SK-N-SH (cell line): ENCODE measurements at regions not wholly inside any gene's neighbourhood (a gene's known extent, or its start where the extent isn't known, plus 50 kb on each side); places are given as distances from the start of the nearest gene placed in this dataset.

Experiments
- CTCF ChIA-PET: fragments of 300-600, 350-600 bp; formaldehyde crosslinking; extraction: SDS; loops from one replicate; lab custom pipeline; 2021; lab: Yijun Ruan, JAX
- POLR2A ChIA-PET: fragments of 350-600 bp; sonication (Branson Sonifier 250); formaldehyde crosslinking; extraction: SDS; loops from one replicate; lab custom pipeline; 2020; ENCODE audit warnings: antibody characterized with exemption, inconsistent platforms; lab: Yijun Ruan, JAX
- DNase-seq: peaks from one replicate; pipeline ENCODE4 v3.0.0; 2012
- H2AFZ ChIP-seq: fragments of 200-600 bp; sonication (generic); 2 replicates; pipeline ENCODE4 v1.8.1; 2016; ENCODE audit warnings: antibody characterized with exemption, mild to moderate bottlenecking, low read depth
- H3F3A ChIP-seq: fragments of 200-600 bp; sonication (generic); replicated peaks from 2 replicates; pipeline ENCODE3; 2016; ENCODE audit warnings: antibody characterized with exemption, mild to moderate bottlenecking; ENCODE audit not compliant: insufficient read depth
- H3K27ac ChIP-seq, 2 experiments: fragments of 200-500 bp in 1 of 2; fragments of 200-600 bp in 1 of 2; sonication (Bioruptor generic) in 1 of 2; sonication (generic), shearing (Covaris generic) in 1 of 2; 2 replicates each; pipeline versions ENCODE4 v1.5.1 to v1.6.1; 2014 to 2016; ENCODE audit warnings: low read depth in 2 of 2, inconsistent platforms in 1 of 2, low read length in 1 of 2, mild to moderate bottlenecking in 1 of 2, mixed read lengths in 1 of 2
- H3K27me3 ChIP-seq: fragments of 200-600 bp; sonication (generic), shearing (Covaris generic); 2 replicates; pipeline ENCODE4 v1.6.1; 2016; ENCODE audit warnings: mixed run types; ENCODE audit not compliant: insufficient read depth
- H3K36me3 ChIP-seq, 2 experiments: fragments of 200-500 bp in 1 of 2; fragments of 200-600 bp in 1 of 2; sonication (Bioruptor generic) in 1 of 2; sonication (generic) in 1 of 2; replicated peaks in 1 of 2; 2 replicates each; pipeline versions ENCODE3 to v1.5.1; 2014 to 2016; ENCODE audit warnings: low read length in 1 of 2, mild to moderate bottlenecking in 1 of 2; ENCODE audit not compliant: insufficient read depth in 2 of 2, control insufficient read depth in 1 of 2
- H3K4me1 ChIP-seq, 2 experiments: fragments of 200-500 bp in 1 of 2; fragments of 200-600 bp in 1 of 2; sonication (Bioruptor generic) in 1 of 2; sonication (generic), shearing (Covaris generic) in 1 of 2; 2 replicates each; pipeline versions ENCODE4 v1.5.1 to v1.6.1; 2014 to 2016; ENCODE audit warnings: low read depth in 1 of 2, low read length in 1 of 2, mixed run types in 1 of 2; ENCODE audit not compliant: insufficient read depth in 2 of 2, control insufficient read depth in 1 of 2
- H3K4me2 ChIP-seq: fragments of 200-600 bp; sonication (generic), shearing (Covaris generic); 2 replicates; pipeline ENCODE4 v1.6.1; 2017; ENCODE audit warnings: mixed run types
- H3K4me3 ChIP-seq, 2 experiments: fragments of 200-500 bp in 1 of 2; fragments of 200-600 bp in 1 of 2; sonication (Bioruptor generic) in 1 of 2; sonication (generic), shearing (Covaris generic) in 1 of 2; 2 replicates each; pipeline versions ENCODE4 v1.5.1 to v1.8.1; 2014 to 2016; ENCODE audit warnings: low read depth in 2 of 2, inconsistent platforms in 1 of 2, low read length in 1 of 2, mild to moderate bottlenecking in 1 of 2, mixed read lengths in 1 of 2, moderate library complexity in 1 of 2
- H3K79me2 ChIP-seq: fragments of 200-600 bp; sonication (generic); 2 replicates; pipeline ENCODE4 v1.8.1; 2017; ENCODE audit warnings: mild to moderate bottlenecking; ENCODE audit not compliant: insufficient read depth
- H3K9ac ChIP-seq: fragments of 200-600 bp; sonication (generic); 2 replicates; pipeline ENCODE4 v1.6.1; 2017; ENCODE audit warnings: mixed run types
- H3K9me2 ChIP-seq: fragments of 200-600 bp; sonication (generic); 2 replicates; pipeline ENCODE4 v1.6.1; 2017; ENCODE audit warnings: mixed run types
- H3K9me3 ChIP-seq: fragments of 200-600 bp; sonication (generic); 2 replicates; pipeline ENCODE4 v1.6.1; 2017; ENCODE audit warnings: mixed run types, mild to moderate bottlenecking, moderate library complexity
- H4K20me1 ChIP-seq: fragments of 200-600 bp; sonication (generic); 2 replicates; pipeline ENCODE4 v1.6.1; 2017; ENCODE audit warnings: mild to moderate bottlenecking, mixed run types; ENCODE audit not compliant: insufficient read depth
- CHD2 ChIP-seq: fragments of 150-350 bp; IDR thresholded peaks from 2 replicates; pipeline ENCODE4 v1.6.1; 2018; ENCODE audit warnings: low read length; ENCODE audit not compliant: partially characterized antibody
- ELF1 ChIP-seq: IDR thresholded peaks from 2 replicates; pipeline ENCODE4 v1.4.0; 2012
- EP300 ChIP-seq, 2 experiments: IDR thresholded peaks; 2 replicates each; pipeline versions ENCODE4 v1.4.0 to v1.6.1; 2012; ENCODE audit warnings: borderline replicate concordance in 1 of 2, low read depth in 1 of 2, low read length in 1 of 2
- FOSL2 ChIP-seq: IDR thresholded peaks from 2 replicates; pipeline ENCODE4 v1.4.0; 2012; ENCODE audit warnings: low read depth, mild to moderate bottlenecking, moderate library complexity, borderline replicate concordance
- GABPA ChIP-seq: IDR thresholded peaks from 2 replicates; pipeline ENCODE4 v1.4.0; 2012; ENCODE audit warnings: low read depth, mild to moderate bottlenecking
- GATA2 ChIP-seq: sonication (generic); formaldehyde crosslinking; IDR thresholded peaks from 2 replicates; pipeline ENCODE4 v1.5.0; 2020; ENCODE audit warnings: mild to moderate bottlenecking, missing genetic modification reagents
- MAX ChIP-seq: IDR thresholded peaks from 2 replicates; pipeline ENCODE4 v1.4.0; 2012; ENCODE audit warnings: low read depth
- MXI1 ChIP-seq: IDR thresholded peaks from 2 replicates; pipeline ENCODE4 v1.6.1; 2012; ENCODE audit warnings: mild to moderate bottlenecking, low read depth, low read length, improper control_type of control experiment
- NFIC ChIP-seq: IDR thresholded peaks from 2 replicates; pipeline ENCODE4 v1.4.0; 2012; ENCODE audit warnings: borderline replicate concordance
- NRF1 ChIP-seq: IDR thresholded peaks from 2 replicates; pipeline ENCODE4 v1.6.1; 2012; ENCODE audit warnings: low read depth, mild to moderate bottlenecking, low read length
- POLR2AphosphoS5 ChIP-seq: IDR thresholded peaks from 2 replicates; pipeline ENCODE4 v1.6.1; 2012; ENCODE audit warnings: low read depth, low read length
- RAD21 ChIP-seq: IDR thresholded peaks from 2 replicates; pipeline ENCODE4 v1.6.1; 2012; ENCODE audit warnings: mild to moderate bottlenecking, low read length
- RFX5 ChIP-seq: IDR thresholded peaks from 2 replicates; pipeline ENCODE4 v1.6.1; 2012; ENCODE audit warnings: mild to moderate bottlenecking, improper control_type of control experiment, low read length
- RXRA ChIP-seq: IDR thresholded peaks from 2 replicates; pipeline ENCODE4 v1.4.0; 2012; ENCODE audit warnings: low read depth, mild to moderate bottlenecking, borderline replicate concordance
- TCF12 ChIP-seq: IDR thresholded peaks from 2 replicates; pipeline ENCODE4 v1.4.0; 2012
- TEAD4 ChIP-seq: IDR thresholded peaks from 2 replicates; pipeline ENCODE4 v1.4.0; 2012; ENCODE audit warnings: mild to moderate bottlenecking, borderline replicate concordance; ENCODE audit not compliant: insufficient read depth
- USF2 ChIP-seq: fragments of 150-350 bp; IDR thresholded peaks from 2 replicates; pipeline ENCODE4 v1.6.1; 2017; ENCODE audit warnings: antibody characterized with exemption, low read length, low read depth, borderline replicate concordance
- WGBS: methylation state at CpG from one replicate; pipeline ENCODE4 v1.1.6; 2017; ENCODE audit warnings: low lambda C conversion rate; 5-methylcytosine and 5-hydroxymethylcytosine counted together
- TF ChIP-seq, protein P1 (sequence below): IDR thresholded peaks from 2 replicates; pipeline ENCODE4 v1.4.0; 2012; ENCODE audit warnings: low read depth, borderline replicate concordance
- TF ChIP-seq, protein P2 (sequence below): IDR thresholded peaks from 2 replicates; pipeline ENCODE4 v1.6.1; 2012; ENCODE audit warnings: mild to moderate bottlenecking, low read depth, low read length, moderate library complexity

DNA sequence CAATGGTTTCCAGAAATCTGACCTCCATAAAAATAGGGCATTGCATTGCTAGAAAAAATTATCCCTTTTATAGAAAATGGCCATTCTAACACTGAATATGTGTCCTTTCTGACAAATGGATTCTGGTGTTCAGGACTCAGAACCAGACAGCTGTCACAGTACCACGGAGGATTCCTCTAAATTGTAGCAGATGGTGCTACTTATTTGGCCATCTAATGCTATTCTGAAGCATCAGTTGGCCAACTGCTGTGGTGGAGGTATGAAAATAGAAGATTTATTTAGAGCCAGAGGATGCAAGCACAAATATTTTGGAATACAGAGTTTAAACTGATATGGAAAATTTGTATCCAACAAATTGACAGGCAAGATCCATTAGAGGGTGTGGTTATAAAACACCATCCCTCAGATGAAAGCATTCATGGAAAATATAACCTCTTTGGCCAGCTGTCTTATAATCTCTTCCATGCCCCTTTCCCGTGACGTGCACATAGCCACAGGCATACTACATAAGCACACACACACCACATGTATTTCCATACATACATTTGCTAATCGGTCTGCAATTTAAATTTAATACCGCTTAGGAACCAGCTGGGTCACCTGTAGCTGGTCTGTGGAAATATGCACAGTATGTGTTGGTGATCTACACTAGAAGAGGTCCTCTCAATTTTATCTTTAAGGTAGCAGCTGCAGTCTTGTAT, 302.7 kb upstream of the KCNMB2 start:
- Histone ChIP-seq H3K4me1 (no peaks in the 10 kb centered on the region; a peak in 1 of 4 replicates), H3K79me2 (no peaks in the 10 kb centered on the region), H3K9ac (no peak overlapping the region), H3K27me3 (no peaks in the 10 kb centered on the region), H3K4me3 (no peak overlapping the region), H3F3A (no peaks in the 10 kb centered on the region), H4K20me1 (no peaks in the 10 kb centered on the region), H3K27ac (no peak overlapping the region), H3K36me3 (no peaks in the 10 kb centered on the region), H3K9me3 (peaks cover 1% of the 10 kb centered on the region; the same call in 1 of the 2 replicates), H3K9me2 (no peaks in the 10 kb centered on the region), H2AFZ (no peak overlapping the region), H3K4me2 (no peak overlapping the region)
- CTCF ChIA-PET = interaction anchor here (1.8 kb wide), 1 partner anchor 10 kb away, joined by 4 read pairs; no protein-coding TSS in a partner anchor
- DNase-seq = no peak
- POLR2A ChIA-PET = no interaction called here
- TF ChIP-seq NFIC = no peak
- TF ChIP-seq NRF1 = no peak
- no peak for TF ChIP-seq GABPA
- TF ChIP-seq MAX = no peak
- TF ChIP-seq CHD2 = no peak
- TF ChIP-seq TEAD4 = no peak
- no peak for TF ChIP-seq EP300 (IDR thresholded peaks at IDR 0.05; ENCODE audit: borderline replicate concordance in 1 of 2, low read depth in 1 of 2, low read length in 1 of 2)
- no peak for TF ChIP-seq POLR2AphosphoS5
- TF ChIP-seq RFX5 = no peak
- no peak for TF ChIP-seq FOSL2
- no peak for TF ChIP-seq GATA2 (CRISPR knock-in tag)
- TF ChIP-seq, protein P1, sequence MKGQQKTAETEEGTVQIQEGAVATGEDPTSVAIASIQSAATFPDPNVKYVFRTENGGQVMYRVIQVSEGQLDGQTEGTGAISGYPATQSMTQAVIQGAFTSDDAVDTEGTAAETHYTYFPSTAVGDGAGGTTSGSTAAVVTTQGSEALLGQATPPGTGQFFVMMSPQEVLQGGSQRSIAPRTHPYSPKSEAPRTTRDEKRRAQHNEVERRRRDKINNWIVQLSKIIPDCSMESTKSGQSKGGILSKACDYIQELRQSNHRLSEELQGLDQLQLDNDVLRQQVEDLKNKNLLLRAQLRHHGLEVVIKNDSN = no peak
- TF ChIP-seq USF2 = no peak
- no peak for TF ChIP-seq ELF1
- WGBS = 85% methylated on average over 5 of the region's 5 CpGs

GRCh38 chr3:178236555-178237277, 299.5 kb upstream of the KCNMB2 start:
- 75% methylated on average over 5 of the region's 5 CpGs for WGBS
- TF ChIP-seq FOSL2 = no peak
- TF ChIP-seq POLR2AphosphoS5 = no peak
- no peak for TF ChIP-seq MXI1
- no peak for TF ChIP-seq RXRA
- TF ChIP-seq RAD21 = no peak
- TF ChIP-seq TCF12 = no peak
- no peak for TF ChIP-seq CHD2
- TF ChIP-seq NRF1 = no peak
- no peak for TF ChIP-seq MAX
- no peak for TF ChIP-seq NFIC
- TF ChIP-seq, protein P2, sequence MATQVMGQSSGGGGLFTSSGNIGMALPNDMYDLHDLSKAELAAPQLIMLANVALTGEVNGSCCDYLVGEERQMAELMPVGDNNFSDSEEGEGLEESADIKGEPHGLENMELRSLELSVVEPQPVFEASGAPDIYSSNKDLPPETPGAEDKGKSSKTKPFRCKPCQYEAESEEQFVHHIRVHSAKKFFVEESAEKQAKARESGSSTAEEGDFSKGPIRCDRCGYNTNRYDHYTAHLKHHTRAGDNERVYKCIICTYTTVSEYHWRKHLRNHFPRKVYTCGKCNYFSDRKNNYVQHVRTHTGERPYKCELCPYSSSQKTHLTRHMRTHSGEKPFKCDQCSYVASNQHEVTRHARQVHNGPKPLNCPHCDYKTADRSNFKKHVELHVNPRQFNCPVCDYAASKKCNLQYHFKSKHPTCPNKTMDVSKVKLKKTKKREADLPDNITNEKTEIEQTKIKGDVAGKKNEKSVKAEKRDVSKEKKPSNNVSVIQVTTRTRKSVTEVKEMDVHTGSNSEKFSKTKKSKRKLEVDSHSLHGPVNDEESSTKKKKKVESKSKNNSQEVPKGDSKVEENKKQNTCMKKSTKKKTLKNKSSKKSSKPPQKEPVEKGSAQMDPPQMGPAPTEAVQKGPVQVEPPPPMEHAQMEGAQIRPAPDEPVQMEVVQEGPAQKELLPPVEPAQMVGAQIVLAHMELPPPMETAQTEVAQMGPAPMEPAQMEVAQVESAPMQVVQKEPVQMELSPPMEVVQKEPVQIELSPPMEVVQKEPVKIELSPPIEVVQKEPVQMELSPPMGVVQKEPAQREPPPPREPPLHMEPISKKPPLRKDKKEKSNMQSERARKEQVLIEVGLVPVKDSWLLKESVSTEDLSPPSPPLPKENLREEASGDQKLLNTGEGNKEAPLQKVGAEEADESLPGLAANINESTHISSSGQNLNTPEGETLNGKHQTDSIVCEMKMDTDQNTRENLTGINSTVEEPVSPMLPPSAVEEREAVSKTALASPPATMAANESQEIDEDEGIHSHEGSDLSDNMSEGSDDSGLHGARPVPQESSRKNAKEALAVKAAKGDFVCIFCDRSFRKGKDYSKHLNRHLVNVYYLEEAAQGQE = no peak
- no peak for TF ChIP-seq GATA2 (CRISPR knock-in tag)
- no peak for TF ChIP-seq USF2

More at GRCh38 chr3:178236555-178237277, 299.5 kb upstream of the KCNMB2 start:
- Histone ChIP-seq H3K9ac (no peak overlapping the region), H3K27me3 (no peaks in the 10 kb centered on the region), H3K9me2 (no peaks in the 10 kb centered on the region), H3K4me2 (no peak overlapping the region), H3K79me2 (no peaks in the 10 kb centered on the region), H2AFZ (no peak overlapping the region), H3K4me1 (no peaks in the 10 kb centered on the region; a peak in 1 of 4 replicates), H3K36me3 (no peaks in the 10 kb centered on the region), H3K27ac (no peak overlapping the region), H3F3A (no peaks in the 10 kb centered on the region), H3K9me3 (no peaks in the 10 kb centered on the region), H3K4me3 (no peak overlapping the region), H4K20me1 (no peaks in the 10 kb centered on the region)
- POLR2A ChIA-PET = no interaction called here
- DNase-seq = no peak
- CTCF ChIA-PET = no interaction called here
